B cell (primary cell): ENCODE measurements at regions not wholly inside any gene's neighbourhood (a gene's known extent, or its start where the extent isn't known, plus 50 kb on each side); places are given as distances from the start of the nearest gene placed in this dataset.

Experiments
- ATAC-seq: fragments of 200-7000 bp; cut with Tn5 transposase; one replicate; pipeline ENCODE4 v1.10.0; 2021; ENCODE audit warnings: low read depth, mild to moderate bottlenecking, moderate number of reproducible peaks, moderate library complexity
- CTCF ChIA-PET: fragments of 350-600 bp; sonication (Branson Sonifier 250); formaldehyde crosslinking; loops from one replicate; lab custom pipeline; 2021; ENCODE audit warnings: antibody characterized with exemption, inconsistent platforms; lab: Charles Lee
- POLR2A ChIA-PET: fragments of 350-600 bp; sonication (Branson Sonifier 250); formaldehyde crosslinking; loops from one replicate; lab custom pipeline; 2021; ENCODE audit warnings: antibody characterized with exemption; lab: Charles Lee
- DNase-seq: peaks from one replicate; pipeline ENCODE4 v3.0.0; 2013
- H2AFZ ChIP-seq: 2 replicates; pipeline ENCODE4 v1.6.1; 2012; ENCODE audit warnings: mild to moderate bottlenecking, low read depth, low read length; ENCODE audit not compliant: insufficient read depth, poor library complexity, severe bottlenecking
- H3K27ac ChIP-seq, 2 donors: 1 replicate in 1 of 2; 2 replicates in 1 of 2; pipeline ENCODE4 v1.5.1; 2012 to 2013; ENCODE audit warnings: low read length in 2 of 2, mild to moderate bottlenecking in 2 of 2, moderate library complexity in 1 of 2
- H3K27me3 ChIP-seq, 4 experiments: fragments of 200-600 bp in 1 of 4; sonication (generic) in 1 of 4; replicated peaks in 1 of 4; 1 replicate in 2 of 4; 2 replicates in 2 of 4; pipeline versions ENCODE4 v1.6.1 to v1.7.0; 2013 to 2016; ENCODE audit warnings: low read length in 3 of 4, mild to moderate bottlenecking in 2 of 4, mixed read lengths in 1 of 4, moderate library complexity in 1 of 4; ENCODE audit not compliant: insufficient read depth in 4 of 4, control insufficient read depth in 3 of 4; ENCODE audit errors: control extremely low read depth in 1 of 4
- H3K36me3 ChIP-seq, 2 experiments: replicated peaks in 1 of 2; 1 replicate in 1 of 2; 2 replicates in 1 of 2; pipeline versions ENCODE4 v1.6.1 to v1.7.1; 2013; ENCODE audit warnings: low read length in 1 of 2; ENCODE audit not compliant: insufficient read depth in 2 of 2, control insufficient read depth in 1 of 2; ENCODE audit errors: control extremely low read depth in 1 of 2, extremely low read depth in 1 of 2
- H3K4me1 ChIP-seq, 2 donors: fragments of 200-600 bp in 1 of 2; sonication (generic) in 1 of 2; 1 replicate in 1 of 2; 2 replicates in 1 of 2; pipeline versions ENCODE4 v1.5.1 to v1.6.1; 2013 to 2017; ENCODE audit warnings: low read length in 2 of 2; ENCODE audit not compliant: control insufficient read depth in 2 of 2, insufficient read depth in 2 of 2
- H3K4me2 ChIP-seq: replicated peaks from 2 replicates; pipeline ENCODE3; 2012; ENCODE audit warnings: mild to moderate bottlenecking, low read depth, low read length; ENCODE audit not compliant: poor library complexity, severe bottlenecking
- H3K4me3 ChIP-seq, 5 experiments: fragments of 200-600 bp in 1 of 5; sonication (generic) in 1 of 5; 1 replicate in 3 of 5; 2 replicates in 2 of 5; pipeline versions ENCODE4 v1.5.1 to v1.7.0; 2011 to 2016; ENCODE audit warnings: low read length in 4 of 5, mild to moderate bottlenecking in 4 of 5, low read depth in 2 of 5, control low read depth in 1 of 5, moderate library complexity in 1 of 5; ENCODE audit not compliant: insufficient read depth in 1 of 5; ENCODE audit errors: control extremely low read depth in 1 of 5, extremely low read depth in 1 of 5
- H3K79me2 ChIP-seq: fragments of 200-600 bp; sonication (generic); one replicate; pipeline ENCODE4 v1.6.0; 2016; ENCODE audit warnings: low read length; ENCODE audit not compliant: control insufficient read depth, insufficient read depth
- H3K9ac ChIP-seq: fragments of 200-600 bp; sonication (generic); 2 replicates; pipeline ENCODE4 v1.6.1; 2017; ENCODE audit warnings: mild to moderate bottlenecking, low read length, moderate library complexity
- H3K9me3 ChIP-seq, 3 donors: one replicate each; pipeline versions ENCODE4 v1.6.1 to v1.7.1; 2013; ENCODE audit warnings: low read length in 2 of 3; ENCODE audit not compliant: control insufficient read depth in 2 of 3, insufficient read depth in 1 of 3; ENCODE audit errors: control extremely low read depth in 1 of 3
- H4K20me1 ChIP-seq: 2 replicates; pipeline ENCODE4 v1.6.0; 2012; ENCODE audit warnings: mild to moderate bottlenecking, low read length; ENCODE audit not compliant: insufficient read depth, control insufficient read depth, poor library complexity, severe bottlenecking
- H3K27ac Mint-ChIP-seq: one replicate; pipeline ENCODE4 v1.8.0; 2021; ENCODE audit warnings: mixed read lengths
- H3K27me3 Mint-ChIP-seq: one replicate; pipeline ENCODE4 v1.8.0; 2021; ENCODE audit warnings: mixed read lengths
- H3K4me1 Mint-ChIP-seq: one replicate; pipeline ENCODE4 v1.8.0; 2021; ENCODE audit warnings: mixed read lengths
- H3K4me3 Mint-ChIP-seq: one replicate; pipeline ENCODE4 v1.8.0; 2021; ENCODE audit warnings: mixed read lengths
- H3K9me3 Mint-ChIP-seq: one replicate; pipeline ENCODE4 v1.8.0; 2022; ENCODE audit warnings: mixed read lengths; ENCODE audit not compliant: insufficient read depth
- CTCF ChIP-seq: fragments of 200-600 bp; IDR thresholded peaks from one replicate; pipeline ENCODE4 v1.8.0; 2022; ENCODE audit warnings: antibody characterized with exemption, mild to moderate bottlenecking
- EZH2 ChIP-seq: IDR thresholded peaks from 2 replicates; pipeline ENCODE4 v1.6.1; 2012; ENCODE audit warnings: borderline replicate concordance, low read depth, mild to moderate bottlenecking, moderate library complexity, low read length; ENCODE audit not compliant: insufficient read depth, poor library complexity, severe bottlenecking
- WGBS: methylation state at CpG from one replicate; pipeline ENCODE4 v1.1.5; 2013; ENCODE audit warnings: missing lambda C conversion rate; ENCODE audit not compliant: insufficient coverage; 5-methylcytosine and 5-hydroxymethylcytosine counted together
- intact Hi-C: fragments of 100-400 bp; cut with micrococcal nuclease; formaldehyde crosslinking; loops from one replicate; pipeline ENCODE4 v1.10.0; 2022

- DNase-seq (no peak), ATAC-seq (no peak)
- Histone ChIP-seq H3K9me3 (no peaks in the 10 kb centered on the region), H4K20me1 (no peaks in the 10 kb centered on the region), H3K4me2 (no peak overlapping the region), H3K27me3 (no peaks in the 10 kb centered on the region), H3K4me3 (no peak overlapping the region), H2AFZ (no peak overlapping the region), H3K79me2 (no peaks in the 10 kb centered on the region), H3K36me3 (no peaks in the 10 kb centered on the region), H3K4me1 (no peaks in the 10 kb centered on the region), H3K9ac (no peak overlapping the region), H3K27ac (no peak overlapping the region)
- ChIA-PET POLR2A (no interaction called here), CTCF (no interaction called here)
- H3K9me3 Mint-ChIP-seq = no peaks in the 10 kb centered on the region
- no peaks in the 10 kb centered on the region for H3K4me1 Mint-ChIP-seq
- TF ChIP-seq CTCF (no peak), EZH2 (no peak)
- H3K27ac Mint-ChIP-seq = no peak overlapping the region
- intact Hi-C loops = no loop called here
- peaks cover 9% of the 10 kb centered on the region for H3K27me3 Mint-ChIP-seq
- WGBS = 87% methylated on average over 8 of the region's 8 CpGs
- H3K4me3 Mint-ChIP-seq = no peak overlapping the region
Measured at GRCh38 chr1:29832471-29832870, 596.1 kb downstream of the PTPRU start.

GRCh38 chr1:29831500-29832117 lies 595.3 kb downstream of the PTPRU start:
- no peak overlapping the region for H3K4me2 ChIP-seq
- H4K20me1 ChIP-seq = no peaks in the 10 kb centered on the region
- no peaks in the 10 kb centered on the region for H3K36me3 ChIP-seq
- no peaks in the 10 kb centered on the region for H3K4me1 ChIP-seq
- CTCF ChIA-PET = no interaction called here
- no peak overlapping the region for H3K27ac ChIP-seq
- H3K27ac Mint-ChIP-seq = no peak overlapping the region
- ATAC-seq = no peak
- POLR2A ChIA-PET = no interaction called here
- 64% methylated on average over 5 of the region's 7 CpGs for WGBS
- no peaks in the 10 kb centered on the region for H3K9me3 Mint-ChIP-seq
- H3K4me3 Mint-ChIP-seq = no peak overlapping the region
- intact Hi-C loops = no loop called here
- no peaks in the 10 kb centered on the region for H3K79me2 ChIP-seq
- H3K9me3 ChIP-seq = no peaks in the 10 kb centered on the region
- TF ChIP-seq EZH2 (no peak), CTCF (no peak)
- H2AFZ ChIP-seq = no peak overlapping the region
- H3K27me3 ChIP-seq = no peaks in the 10 kb centered on the region
- no peaks in the 10 kb centered on the region for H3K4me1 Mint-ChIP-seq
- H3K9ac ChIP-seq = no peak overlapping the region
- DNase-seq = no peak
- no peak overlapping the region for H3K4me3 ChIP-seq
- H3K27me3 Mint-ChIP-seq = peaks cover 9% of the 10 kb centered on the region
